ENCODE measurements at regions not wholly inside any gene's neighbourhood (a gene's known extent, or its start where the extent isn't known, plus 50 kb on each side); places are given as distances from the start of the nearest gene placed in this dataset.

DNA sequence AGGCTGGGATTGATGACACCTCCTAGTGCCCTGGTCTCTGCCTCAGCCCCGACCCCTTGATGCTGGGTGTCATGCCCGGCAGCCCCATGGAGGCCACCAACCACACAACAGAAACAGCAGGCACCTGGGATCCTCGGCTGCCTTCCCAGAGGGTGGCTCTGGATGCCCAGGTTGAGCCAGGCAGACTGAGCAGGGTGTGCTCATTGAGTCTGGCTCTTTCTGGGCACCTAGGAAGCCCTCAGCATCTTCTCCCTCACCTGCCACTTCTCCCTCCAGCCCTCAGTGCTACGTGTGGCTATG lies 484.5 kb upstream of the MGMT start:
- TF ChIP-seq POLR2A (IDR thresholded peaks at IDR 0.05) (no peak), EP300 (IDR thresholded peaks at IDR 0.05) (no peak)

All from ovary (tissue), 1 donor.